K562 (cell line): ENCODE measurements at regions not wholly inside any gene's neighbourhood (a gene's known extent, or its start where the extent isn't known, plus 50 kb on each side); places are given as distances from the start of the nearest gene placed in this dataset.
A peak's percentile ranks its signal among the peaks of the same experiment; 100 is the strongest.

ENCODE experiments used
- ATAC-seq: fragments of 200-7000 bp; cut with Tn5 transposase; 3 replicates; pipeline ENCODE4 v1.9.1; 2020; ENCODE audit warnings: moderate library complexity
- BruUV-seq: library from RNA; stranded (reverse); fragments of 400-500 nt; replicated peaks from 2 replicates; lab custom pipeline; 2021; lab: Mats Ljungman, UMichigan
- CTCF ChIA-PET: fragments of 300-600 bp; formaldehyde crosslinking; extraction: SDS; loops from one replicate; lab custom pipeline; 2021; ENCODE audit warnings: low intra/inter-chr PET ratio; lab: Yijun Ruan, JAX
- POLR2A ChIA-PET: fragments of 300-600, 350-650 bp; sonication (Branson Sonifier 250); formaldehyde crosslinking; extraction: SDS; loops from one replicate; lab custom pipeline; 2021; ENCODE audit warnings: antibody characterized with exemption, inconsistent platforms; lab: Yijun Ruan, JAX
- DNase-seq, 4 experiments: peaks; one replicate each; pipeline versions ENCODE4 v3.0.0 to v3.0.0-alpha.2; 2011 to 2018; ENCODE audit warnings: low spot score in 3 of 4, mixed read lengths in 3 of 4; ENCODE audit errors: extremely low read depth in 1 of 4
- FAIRE-seq: peaks from 2 replicates; lab custom pipeline; 2011; peaks lifted over from hg19 to GRCh38; lab: Jason Lieb, UNC
- H2AFZ ChIP-seq: 2 replicates; pipeline ENCODE4 v1.6.0; 2011; ENCODE audit warnings: low read depth, low read length, control low read depth, inconsistent platforms
- H3K27ac ChIP-seq: fragments of 200-600 bp; 3 replicates; pipeline ENCODE4 v1.8.0; 2011; ENCODE audit warnings: low read depth, mild to moderate bottlenecking, control low read depth, inconsistent platforms, low read length, moderate library complexity, mixed read lengths; ENCODE audit errors: extremely low read depth
- H3K27me3 ChIP-seq, 2 experiments: fragments of 300-600 bp in 1 of 2; 2 replicates in 1 of 2; 3 replicates in 1 of 2; pipeline versions ENCODE4 v1.6.0 to v1.8.0; 2011; ENCODE audit warnings: inconsistent platforms in 2 of 2, low read length in 2 of 2, mild to moderate bottlenecking in 1 of 2, mixed read lengths in 1 of 2, moderate library complexity in 1 of 2; ENCODE audit not compliant: control insufficient read depth in 2 of 2, insufficient read depth in 2 of 2
- H3K36me3 ChIP-seq: fragments of 300-600 bp; 3 replicates; pipeline ENCODE4 v1.8.0; 2011; ENCODE audit warnings: mild to moderate bottlenecking, low read length, inconsistent platforms; ENCODE audit not compliant: control insufficient read depth, insufficient read depth
- H3K4me1 ChIP-seq, 2 experiments: fragments of 200-600 bp in 1 of 2; replicated peaks in 1 of 2; 2 replicates in 1 of 2; 3 replicates in 1 of 2; pipeline versions ENCODE4 v1.5.1 to v1.8.0; 2011; ENCODE audit warnings: inconsistent platforms in 2 of 2, low read length in 2 of 2, mild to moderate bottlenecking in 1 of 2, mixed read lengths in 1 of 2, moderate library complexity in 1 of 2; ENCODE audit not compliant: control insufficient read depth in 2 of 2, insufficient read depth in 2 of 2
- H3K4me2 ChIP-seq: 2 replicates; pipeline ENCODE4 v1.6.1; 2011; ENCODE audit warnings: low read length, control low read depth, inconsistent platforms, mixed read lengths; ENCODE audit not compliant: insufficient read depth
- H3K4me3 ChIP-seq: fragments of 200-600 bp; sonication (generic), shearing (Covaris generic); 2 replicates; pipeline ENCODE4 v1.5.1; 2016; ENCODE audit warnings: control low read depth, inconsistent platforms
- H3K79me2 ChIP-seq: fragments of 200-600 bp; 3 replicates; pipeline ENCODE4 v1.8.0; 2011; ENCODE audit warnings: low read length, inconsistent platforms; ENCODE audit not compliant: control insufficient read depth, insufficient read depth
- H3K9ac ChIP-seq, 2 experiments: 2 replicates each; pipeline versions ENCODE4 v1.6.0 to v1.6.1; 2011; ENCODE audit warnings: low read depth in 2 of 2, low read length in 2 of 2, control low read depth in 1 of 2, inconsistent platforms in 1 of 2, mild to moderate bottlenecking in 1 of 2, mixed read lengths in 1 of 2; ENCODE audit not compliant: insufficient read depth in 1 of 2
- H3K9me1 ChIP-seq: one replicate; pipeline ENCODE4 v1.6.0; 2011; ENCODE audit warnings: inconsistent platforms, mild to moderate bottlenecking, low read length, moderate library complexity; ENCODE audit not compliant: control insufficient read depth, insufficient read depth
- H3K9me3 ChIP-seq: replicated peaks from 2 replicates; pipeline ENCODE4 v1.5.1; 2011; ENCODE audit warnings: low read depth, low read length, inconsistent platforms; ENCODE audit not compliant: control insufficient read depth, insufficient read depth
- H4K20me1 ChIP-seq: replicated peaks from 2 replicates; pipeline ENCODE4 v1.6.1; 2011; ENCODE audit warnings: low read length, inconsistent platforms, mixed read lengths; ENCODE audit not compliant: control insufficient read depth, insufficient read depth
- RAD21 ChIP-seq, 2 experiments: fragments of 250-450 bp in 1 of 2; fragments of 450-650 bp in 1 of 2; sonication (Bioruptor Pico) in 1 of 2; formaldehyde crosslinking in 1 of 2; IDR thresholded peaks in 1 of 2; conservative IDR thresholded peaks in 1 of 2; 2 replicates each; pipeline versions ENCODE4 v1.4.0 to v1.8.0; 2020 to 2022; ENCODE audit warnings: mild to moderate bottlenecking in 2 of 2, moderate library complexity in 1 of 2
- SMC3 ChIP-seq: conservative IDR thresholded peaks from 2 replicates; pipeline ENCODE4 v1.6.1; 2011; ENCODE audit warnings: low read depth, low read length, improper control_type of control experiment; ENCODE audit not compliant: insufficient read depth
- SRF ChIP-seq, 2 experiments: fragments of 250-450, 450-650 bp in 1 of 2; sonication (Bioruptor Pico) in 1 of 2; sonication (generic) in 1 of 2; formaldehyde crosslinking; IDR thresholded peaks; 2 replicates each; pipeline versions ENCODE4 v1.5.0 to v1.5.1; 2020 to 2022; ENCODE audit warnings: mild to moderate bottlenecking in 1 of 2, missing genetic modification reagents in 1 of 2
- ZNF24 ChIP-seq: fragments of 450-650 bp; IDR thresholded peaks from 2 replicates; pipeline ENCODE4 v1.6.1; 2016
- ZNF586 ChIP-seq: fragments of 450-650 bp; formaldehyde crosslinking; conservative IDR thresholded peaks from 2 replicates; pipeline ENCODE4 v1.4.0; 2020; ENCODE audit warnings: mild to moderate bottlenecking, moderate library complexity
- WGBS: fragments of 100-300 bp; shearing (Covaris generic); methylation state at CpG from one replicate; pipeline ENCODE4 v1.1.6; 2016; ENCODE audit warnings: low coverage, mixed read lengths; ENCODE audit not compliant: insufficient coverage; ENCODE audit errors: missing lambda C conversion rate; 5-methylcytosine and 5-hydroxymethylcytosine counted together
- in situ Hi-C: fragments of 300-500 bp; cut with MboI; formaldehyde crosslinking; loops from 4 replicates; pipeline ENCODE4 v1.15.0; 2018; ENCODE audit warnings: inconsistent platforms, mixed read lengths
- intact Hi-C: fragments of 100-400 bp; cut with micrococcal nuclease; formaldehyde crosslinking; loops from 2 replicates; pipeline ENCODE4 v1.14.2; 2022
- TF ChIP-seq, protein P1 (sequence below), 3 experiments: IDR thresholded peaks in 2 of 3; conservative IDR thresholded peaks in 1 of 3; 2 replicates each; pipeline ENCODE4 v1.5.1; 2011 to 2012; ENCODE audit warnings: low read length in 3 of 3, mild to moderate bottlenecking in 3 of 3, control low read depth in 2 of 3, improper control_type of control experiment in 1 of 3, inconsistent platforms in 1 of 3, low read depth in 1 of 3, mixed read lengths in 1 of 3, moderate library complexity in 1 of 3; ENCODE audit not compliant: insufficient read depth in 2 of 3

DNA sequence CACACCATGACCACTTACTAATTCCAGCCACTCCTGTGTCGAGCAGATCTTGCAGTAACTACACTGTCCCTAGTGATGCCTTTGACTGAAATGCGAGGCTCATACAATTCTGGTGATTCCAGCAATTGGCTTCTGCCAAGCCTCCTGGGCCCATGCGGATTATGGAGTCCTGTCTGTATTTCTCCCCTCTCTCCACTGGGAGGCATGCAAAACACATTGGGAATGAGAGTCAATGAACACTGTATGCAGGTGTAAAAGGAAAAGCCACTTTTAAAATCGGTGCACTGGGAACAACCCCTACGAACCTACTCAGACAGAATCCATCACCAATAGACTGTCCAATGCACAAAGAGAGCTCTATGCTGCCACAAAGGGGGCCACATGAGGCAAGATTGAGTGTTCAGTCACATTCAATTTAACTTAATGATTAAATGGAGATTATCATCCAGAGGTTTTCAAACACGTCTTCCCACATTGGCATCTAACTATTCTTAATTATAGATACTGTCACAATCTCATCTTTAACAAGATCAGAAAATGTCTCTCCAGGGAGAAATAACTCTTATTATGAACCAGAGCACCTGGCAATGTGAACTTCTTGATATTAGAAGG, 550.6 kb downstream of the GLRX3 start:
- intact Hi-C loops (loop anchor here (5.0 to 10.0 kb wide), 2 partner anchors 1101 to 1188 kb away; no protein-coding TSS in a partner anchor), in situ Hi-C loops (no loop called here)
- no TSS peak for BruUV-seq
- H3K9me1 ChIP-seq, result no peaks in the 10 kb centered on the region
- CTCF ChIA-PET, result interaction anchor here (0.6 kb wide), 1 partner anchor 10 kb away, joined by 3 read pairs; no protein-coding TSS in a partner anchor
- H3K9ac ChIP-seq, result no peak overlapping the region
- peak; percentile 7 to 19 (median 12) for DNase-seq
- no peaks in the 10 kb centered on the region for H4K20me1 ChIP-seq
- no peak overlapping the region for H3K27ac ChIP-seq
- no peaks in the 10 kb centered on the region for H3K27me3 ChIP-seq
- no peaks in the 10 kb centered on the region for H3K4me1 ChIP-seq
- H3K4me2 ChIP-seq, result no peak overlapping the region
- FAIRE-seq, result no peak
- TF ChIP-seq SRF (CRISPR knock-in tag; IDR thresholded peaks at IDR 0.05), result no peak
- no peak for TF ChIP-seq ZNF24
- TF ChIP-seq SMC3, result peak; percentile 24; the same call in 1 of the 2 replicates
- TF ChIP-seq RAD21 (CRISPR knock-in tag; conservative IDR thresholded peaks at IDR 0.05 in 1 of 2, IDR thresholded peaks at IDR 0.05 in 1 of 2), result peak in 1 of 2 experiments; percentile 36; a peak in 2 of 4 replicates
- TF ChIP-seq ZNF586 (CRISPR knock-in tag), result no peak
- TF ChIP-seq, protein P1, sequence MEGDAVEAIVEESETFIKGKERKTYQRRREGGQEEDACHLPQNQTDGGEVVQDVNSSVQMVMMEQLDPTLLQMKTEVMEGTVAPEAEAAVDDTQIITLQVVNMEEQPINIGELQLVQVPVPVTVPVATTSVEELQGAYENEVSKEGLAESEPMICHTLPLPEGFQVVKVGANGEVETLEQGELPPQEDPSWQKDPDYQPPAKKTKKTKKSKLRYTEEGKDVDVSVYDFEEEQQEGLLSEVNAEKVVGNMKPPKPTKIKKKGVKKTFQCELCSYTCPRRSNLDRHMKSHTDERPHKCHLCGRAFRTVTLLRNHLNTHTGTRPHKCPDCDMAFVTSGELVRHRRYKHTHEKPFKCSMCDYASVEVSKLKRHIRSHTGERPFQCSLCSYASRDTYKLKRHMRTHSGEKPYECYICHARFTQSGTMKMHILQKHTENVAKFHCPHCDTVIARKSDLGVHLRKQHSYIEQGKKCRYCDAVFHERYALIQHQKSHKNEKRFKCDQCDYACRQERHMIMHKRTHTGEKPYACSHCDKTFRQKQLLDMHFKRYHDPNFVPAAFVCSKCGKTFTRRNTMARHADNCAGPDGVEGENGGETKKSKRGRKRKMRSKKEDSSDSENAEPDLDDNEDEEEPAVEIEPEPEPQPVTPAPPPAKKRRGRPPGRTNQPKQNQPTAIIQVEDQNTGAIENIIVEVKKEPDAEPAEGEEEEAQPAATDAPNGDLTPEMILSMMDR (IDR thresholded peaks at IDR 0.05 in 2 of 3, conservative IDR thresholded peaks at IDR 0.05 in 1 of 3; ENCODE audit: insufficient read depth in 2 of 3, low read depth in 1 of 3, low read length in 3 of 3), result peak; percentile 20 to 42 (median 35); a peak in 2 of 6 replicates
- POLR2A ChIA-PET, result no interaction called here
- H3K36me3 ChIP-seq, result no peaks in the 10 kb centered on the region
- no peaks in the 10 kb centered on the region for H3K79me2 ChIP-seq
- no peak overlapping the region for H3K4me3 ChIP-seq
- no peaks in the 10 kb centered on the region for H3K9me3 ChIP-seq
- 0% methylated on average over 5 of the region's 6 CpGs for WGBS
- peak; percentile 55; the same call in 1 of the 3 replicates for ATAC-seq
- no peak overlapping the region for H2AFZ ChIP-seq
